A549 (cell line): ENCODE measurements at regions not wholly inside any gene's neighbourhood (a gene's known extent, or its start where the extent isn't known, plus 50 kb on each side); places are given as distances from the start of the nearest gene placed in this dataset.

Experiments
- ATAC-seq, 2 experiments: fragments of 200-7000 bp in 1 of 2; fragments of >200 bp in 1 of 2; cut with Nextera tagmentation in 1 of 2; cut with Tn5 transposase in 1 of 2; 3 replicates each; pipeline versions ENCODE4 v1.8.0 to v1.9.1; 2018 to 2020; ENCODE audit warnings: mild to moderate bottlenecking in 1 of 2, moderate library complexity in 1 of 2
- CTCF ChIA-PET: fragments of 300-600 bp; sonication (Branson Sonifier 250); formaldehyde crosslinking; extraction: SDS; loops from one replicate; lab custom pipeline; 2021; ENCODE audit warnings: antibody characterized with exemption, inconsistent platforms; lab: Yijun Ruan, JAX
- POLR2A ChIA-PET: fragments of 350-600 bp; formaldehyde crosslinking; extraction: SDS; loops from one replicate; lab custom pipeline; 2021; ENCODE audit warnings: antibody characterized with exemption, inconsistent platforms; lab: Yijun Ruan, JAX
- DNase-seq, 2 experiments: peaks; one replicate each; pipeline versions ENCODE4 v3.0.0 to v3.0.0-alpha.2; 2011 to 2016; ENCODE audit warnings: low read depth in 1 of 2, low spot score in 1 of 2
- FAIRE-seq: peaks from 2 replicates; lab custom pipeline; 2011; peaks lifted over from hg19 to GRCh38; lab: Jason Lieb, UNC
- H3K27ac ChIP-seq, 2 experiments: fragments of >200 bp; sonication (Bioruptor Twin); formaldehyde crosslinking; 3 replicates each; pipeline ENCODE4 v1.5.1; 2016 to 2017
- H3K4me1 ChIP-seq: fragments of >200 bp; sonication (Bioruptor Twin); formaldehyde crosslinking; 3 replicates; pipeline ENCODE4 v1.6.1; 2016
- H3K4me2 ChIP-seq: fragments of >200 bp; sonication (Bioruptor Twin); formaldehyde crosslinking; 3 replicates; pipeline ENCODE4 v1.6.1; 2016
- H3K4me3 ChIP-seq: fragments of >200 bp; sonication (Bioruptor Twin); formaldehyde crosslinking; 3 replicates; pipeline ENCODE4 v1.5.1; 2016
- H3K9me3 ChIP-seq: fragments of >200 bp; sonication (Bioruptor Twin); formaldehyde crosslinking; 3 replicates; pipeline ENCODE4 v1.6.1; 2016
- BHLHE40 ChIP-seq: IDR thresholded peaks from 2 replicates; pipeline ENCODE4 v1.6.1; 2012; ENCODE audit warnings: low read depth, low read length, inconsistent platforms
- CBX2 ChIP-seq: fragments of 200-600 bp; sonication (generic); IDR thresholded peaks from 2 replicates; pipeline ENCODE4 v1.6.1; 2016; ENCODE audit warnings: low read depth, mild to moderate bottlenecking, borderline replicate concordance
- CBX8 ChIP-seq: fragments of 200-600 bp; sonication (generic); IDR thresholded peaks from 2 replicates; pipeline ENCODE4 v1.6.1; 2016
- EHF ChIP-seq: fragments of 250-450 bp; sonication (Bioruptor Pico); IDR thresholded peaks from 2 replicates; pipeline ENCODE4 v1.5.0; 2020; ENCODE audit warnings: mild to moderate bottlenecking
- EP300 ChIP-seq, 2 experiments: fragments of >200 bp; sonication (Bioruptor Twin); formaldehyde crosslinking; IDR thresholded peaks; 2 replicates in 1 of 2; 3 replicates in 1 of 2; pipeline ENCODE4 v1.6.1; 2016 to 2017
- ESRRA ChIP-seq: fragments of 150-350 bp; IDR thresholded peaks from 2 replicates; pipeline ENCODE4 v1.6.1; 2014; ENCODE audit warnings: mild to moderate bottlenecking, low read length, borderline replicate concordance
- GATA3 ChIP-seq: IDR thresholded peaks from 2 replicates; pipeline ENCODE4 v1.6.1; 2012; ENCODE audit warnings: borderline replicate concordance
- HDAC2 ChIP-seq: fragments of 200-600 bp; sonication (generic); IDR thresholded peaks from 2 replicates; pipeline ENCODE4 v1.6.1; 2016
- HEYL ChIP-seq: fragments of 250-450 bp; sonication (Bioruptor Pico); IDR thresholded peaks from 2 replicates; pipeline ENCODE4 v1.8.0; 2021; ENCODE audit warnings: mild to moderate bottlenecking, moderate library complexity
- HOXA7 ChIP-seq: fragments of 250-450 bp; sonication (Bioruptor Pico); IDR thresholded peaks from 2 replicates; pipeline ENCODE4 v1.5.0; 2020; ENCODE audit warnings: mild to moderate bottlenecking, moderate library complexity
- HOXB5 ChIP-seq: fragments of 250-450 bp; sonication (Bioruptor Pico); IDR thresholded peaks from 2 replicates; pipeline ENCODE4 v1.5.0; 2020; ENCODE audit warnings: mild to moderate bottlenecking, moderate library complexity
- JUN ChIP-seq, 2 experiments: fragments of >200 bp; sonication (Bioruptor Twin); formaldehyde crosslinking; IDR thresholded peaks; 2 replicates in 1 of 2; 3 replicates in 1 of 2; pipeline ENCODE4 v1.6.1; 2016 to 2017
- KDM5A ChIP-seq: fragments of 200-600 bp; sonication (generic); IDR thresholded peaks from 2 replicates; pipeline ENCODE4 v1.6.1; 2016; ENCODE audit warnings: antibody characterized with exemption, mild to moderate bottlenecking
- MAZ ChIP-seq: fragments of 150-350 bp; IDR thresholded peaks from 2 replicates; pipeline ENCODE4 v1.6.1; 2014; ENCODE audit warnings: antibody characterized with exemption, low read depth, low read length, borderline replicate concordance
- NFE2L2 ChIP-seq: fragments of 150-350 bp; conservative IDR thresholded peaks from 2 replicates; pipeline ENCODE4 v1.6.1; 2014; ENCODE audit warnings: low read length
- POLR2AphosphoS2 ChIP-seq: conservative IDR thresholded peaks from 2 replicates; pipeline ENCODE4 v1.6.1; 2012; ENCODE audit warnings: low read length, improper control_type of control experiment, inconsistent platforms
- RARB ChIP-seq: fragments of 250-450 bp; sonication (Bioruptor Pico); IDR thresholded peaks from 2 replicates; pipeline ENCODE4 v1.8.0; 2021; ENCODE audit warnings: mild to moderate bottlenecking, moderate library complexity
- RFX5 ChIP-seq: fragments of 450-650 bp; IDR thresholded peaks from 2 replicates; pipeline ENCODE4 v1.7.1; 2014; ENCODE audit warnings: antibody characterized with exemption, mild to moderate bottlenecking, moderate library complexity
- SMC3 ChIP-seq: fragments of >200 bp; sonication (Bioruptor Twin); formaldehyde crosslinking; IDR thresholded peaks from 3 replicates; pipeline ENCODE4 v1.6.1; 2018; ENCODE audit warnings: inconsistent platforms
- TFCP2L1 ChIP-seq: fragments of 250-450 bp; sonication (Bioruptor Pico); IDR thresholded peaks from 2 replicates; pipeline ENCODE4 v1.5.0; 2021; ENCODE audit warnings: mild to moderate bottlenecking
- ZC3H11A ChIP-seq: fragments of 450-650 bp; IDR thresholded peaks from 2 replicates; pipeline ENCODE4 v1.6.1; 2014; ENCODE audit warnings: antibody characterized with exemption, mild to moderate bottlenecking
- ZNF302 ChIP-seq: fragments of 250-450 bp; sonication (Bioruptor Pico); IDR thresholded peaks from 2 replicates; pipeline ENCODE4 v1.9.0; 2021; ENCODE audit warnings: inconsistent platforms, mild to moderate bottlenecking, moderate library complexity
- WGBS: methylation state at CpG from one replicate; pipeline ENCODE4 v1.1.6; 2017; ENCODE audit errors: missing lambda C conversion rate; 5-methylcytosine and 5-hydroxymethylcytosine counted together
- TF ChIP-seq, protein P1 (sequence below): fragments of 250-450 bp; sonication (Bioruptor Pico); IDR thresholded peaks from 2 replicates; pipeline ENCODE4 v1.5.0; 2021; ENCODE audit warnings: mild to moderate bottlenecking, moderate library complexity, borderline replicate concordance
- TF ChIP-seq, protein P2 (sequence below): fragments of >200 bp; sonication (Bioruptor Twin); formaldehyde crosslinking; IDR thresholded peaks from 3 replicates; pipeline ENCODE4 v1.5.1; 2016
- TF ChIP-seq, protein P3 (sequence below): fragments of 250-450 bp; sonication (Bioruptor Pico); IDR thresholded peaks from 2 replicates; pipeline ENCODE4 v1.5.0; 2020; ENCODE audit warnings: low read depth, mild to moderate bottlenecking, moderate library complexity

DNA sequence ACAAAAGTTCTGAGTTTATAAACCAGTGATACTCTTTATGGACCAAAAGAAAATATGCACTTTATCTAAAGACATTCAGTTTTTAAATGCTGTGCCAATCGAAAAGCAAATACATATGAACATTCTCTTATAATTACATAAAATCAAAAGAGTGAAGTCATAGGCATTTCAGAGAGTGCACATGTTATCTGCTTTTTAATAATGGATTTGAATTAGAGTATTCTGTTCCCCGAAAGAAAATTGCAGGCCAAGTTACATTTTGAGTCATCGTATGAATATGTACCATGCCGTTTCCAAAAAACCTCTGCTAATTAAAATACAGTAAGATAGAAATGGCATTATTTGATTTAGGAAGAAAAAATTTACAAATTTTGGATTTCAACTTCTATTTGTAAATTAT, 565.7 kb downstream of the ZEB2 start:
- Histone ChIP-seq H3K4me1 (peaks cover 9% of the 10 kb centered on the region; the same call in 2 of the 3 replicates), H3K4me3 (no peak overlapping the region), H3K4me2 (no peak overlapping the region), H3K27ac (no peak overlapping the region), H3K9me3 (no peaks in the 10 kb centered on the region)
- CTCF ChIA-PET, result no interaction called here
- no peak for DNase-seq
- ATAC-seq, result no peak
- TF ChIP-seq SMC3 (no peak), JUN (IDR thresholded peaks at IDR 0.05) (no peak), TFCP2L1 (CRISPR knock-in tag) (no peak), ZNF302 (CRISPR knock-in tag) (no peak), POLR2AphosphoS2 (no peak), RARB (CRISPR knock-in tag) (no peak), HOXA7 (CRISPR knock-in tag) (no peak), KDM5A (no peak), MAZ (no peak)
- TF ChIP-seq, protein P1, sequence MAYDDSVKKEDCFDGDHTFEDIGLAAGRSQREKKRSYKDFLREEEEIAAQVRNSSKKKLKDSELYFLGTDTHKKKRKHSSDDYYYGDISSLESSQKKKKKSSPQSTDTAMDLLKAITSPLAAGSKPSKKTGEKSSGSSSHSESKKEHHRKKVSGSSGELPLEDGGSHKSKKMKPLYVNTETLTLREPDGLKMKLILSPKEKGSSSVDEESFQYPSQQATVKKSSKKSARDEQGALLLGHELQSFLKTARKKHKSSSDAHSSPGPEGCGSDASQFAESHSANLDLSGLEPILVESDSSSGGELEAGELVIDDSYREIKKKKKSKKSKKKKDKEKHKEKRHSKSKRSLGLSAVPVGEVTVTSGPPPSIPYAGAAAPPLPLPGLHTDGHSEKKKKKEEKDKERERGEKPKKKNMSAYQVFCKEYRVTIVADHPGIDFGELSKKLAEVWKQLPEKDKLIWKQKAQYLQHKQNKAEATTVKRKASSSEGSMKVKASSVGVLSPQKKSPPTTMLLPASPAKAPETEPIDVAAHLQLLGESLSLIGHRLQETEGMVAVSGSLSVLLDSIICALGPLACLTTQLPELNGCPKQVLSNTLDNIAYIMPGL (CRISPR knock-in tag), result no peak
- no peak for FAIRE-seq
- WGBS, result 82% methylated on average over 4 of the region's 4 CpGs
- POLR2A ChIA-PET, result no interaction called here

DNA sequence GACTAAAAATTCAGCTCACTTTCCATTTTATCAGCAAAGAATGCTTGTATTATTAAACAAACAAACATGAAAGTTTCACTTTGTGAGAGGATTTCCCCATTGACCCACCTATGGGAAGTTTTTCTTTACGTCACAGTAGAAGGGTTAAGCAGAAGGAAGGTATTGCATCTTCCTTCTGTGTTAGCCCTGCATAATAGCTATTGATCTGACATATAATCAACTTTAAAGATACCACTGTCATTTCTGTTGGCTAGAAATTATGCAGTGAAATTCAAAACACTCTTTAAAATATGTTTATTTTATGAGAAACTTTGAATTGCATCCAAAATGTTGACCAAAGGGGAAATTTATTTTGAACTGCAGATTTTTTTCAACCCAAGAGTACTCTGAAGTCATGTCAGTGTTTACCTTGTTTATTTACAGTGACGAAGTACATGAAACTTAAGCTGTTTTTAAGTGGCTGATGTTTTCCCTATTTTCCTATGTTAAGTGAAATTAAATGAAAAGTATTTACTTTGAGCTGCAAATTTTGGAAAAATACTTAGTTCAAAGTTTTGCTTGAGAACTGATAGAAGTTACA, 566.4 kb downstream of the ZEB2 start:
- Histone ChIP-seq H3K4me3 (no peak overlapping the region), H3K9me3 (no peaks in the 10 kb centered on the region), H3K4me2 (no peak overlapping the region), H3K27ac (no peak overlapping the region), H3K4me1 (peaks cover 9% of the 10 kb centered on the region; the same call in 2 of the 3 replicates)
- ATAC-seq (no peak), FAIRE-seq (no peak), DNase-seq (no peak)
- 72% methylated on average over 2 of the region's 2 CpGs for WGBS
- POLR2A ChIA-PET, result no interaction called here
- CTCF ChIA-PET, result interaction anchor here (1.2 kb wide), 1 partner anchor 16 kb away, joined by 3 read pairs; no protein-coding TSS in a partner anchor
- TF ChIP-seq HEYL, result no peak

DNA sequence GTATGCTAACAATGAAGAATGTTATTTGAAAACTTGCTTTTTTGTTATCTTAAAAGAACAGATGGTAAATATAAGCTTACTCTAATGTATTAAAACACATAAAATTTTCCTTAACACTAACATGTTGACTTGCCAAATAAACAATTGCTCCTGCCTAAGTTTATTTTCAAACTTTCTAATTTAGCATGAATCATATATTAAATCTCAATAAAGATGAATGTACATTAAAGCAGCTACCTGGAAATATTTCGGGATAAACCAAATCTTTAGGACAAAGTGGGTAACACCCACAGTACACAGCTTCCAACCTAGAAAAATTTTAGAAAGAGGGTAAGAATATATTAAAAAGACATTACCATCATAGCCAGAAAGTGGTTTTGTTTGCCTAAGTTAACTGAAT, 567.4 kb downstream of the ZEB2 start:
- Histone ChIP-seq H3K4me3 (no peak overlapping the region), H3K4me1 (peaks cover 9% of the 10 kb centered on the region; the same call in 2 of the 3 replicates), H3K27ac (no peak overlapping the region), H3K4me2 (no peak overlapping the region), H3K9me3 (no peaks in the 10 kb centered on the region)
- TF ChIP-seq, protein P1 (CRISPR knock-in tag), result no peak
- TF ChIP-seq MAZ, result no peak
- no peak for TF ChIP-seq HEYL
- no peak for TF ChIP-seq RFX5
- no peak for TF ChIP-seq NFE2L2
- TF ChIP-seq, protein P2, sequence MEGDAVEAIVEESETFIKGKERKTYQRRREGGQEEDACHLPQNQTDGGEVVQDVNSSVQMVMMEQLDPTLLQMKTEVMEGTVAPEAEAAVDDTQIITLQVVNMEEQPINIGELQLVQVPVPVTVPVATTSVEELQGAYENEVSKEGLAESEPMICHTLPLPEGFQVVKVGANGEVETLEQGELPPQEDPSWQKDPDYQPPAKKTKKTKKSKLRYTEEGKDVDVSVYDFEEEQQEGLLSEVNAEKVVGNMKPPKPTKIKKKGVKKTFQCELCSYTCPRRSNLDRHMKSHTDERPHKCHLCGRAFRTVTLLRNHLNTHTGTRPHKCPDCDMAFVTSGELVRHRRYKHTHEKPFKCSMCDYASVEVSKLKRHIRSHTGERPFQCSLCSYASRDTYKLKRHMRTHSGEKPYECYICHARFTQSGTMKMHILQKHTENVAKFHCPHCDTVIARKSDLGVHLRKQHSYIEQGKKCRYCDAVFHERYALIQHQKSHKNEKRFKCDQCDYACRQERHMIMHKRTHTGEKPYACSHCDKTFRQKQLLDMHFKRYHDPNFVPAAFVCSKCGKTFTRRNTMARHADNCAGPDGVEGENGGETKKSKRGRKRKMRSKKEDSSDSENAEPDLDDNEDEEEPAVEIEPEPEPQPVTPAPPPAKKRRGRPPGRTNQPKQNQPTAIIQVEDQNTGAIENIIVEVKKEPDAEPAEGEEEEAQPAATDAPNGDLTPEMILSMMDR, result no peak
- no peak for TF ChIP-seq HDAC2
- TF ChIP-seq, protein P3, sequence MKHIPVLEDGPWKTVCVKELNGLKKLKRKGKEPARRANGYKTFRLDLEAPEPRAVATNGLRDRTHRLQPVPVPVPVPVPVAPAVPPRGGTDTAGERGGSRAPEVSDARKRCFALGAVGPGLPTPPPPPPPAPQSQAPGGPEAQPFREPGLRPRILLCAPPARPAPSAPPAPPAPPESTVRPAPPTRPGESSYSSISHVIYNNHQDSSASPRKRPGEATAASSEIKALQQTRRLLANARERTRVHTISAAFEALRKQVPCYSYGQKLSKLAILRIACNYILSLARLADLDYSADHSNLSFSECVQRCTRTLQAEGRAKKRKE (CRISPR knock-in tag), result no peak
- TF ChIP-seq EHF, result no peak
- TF ChIP-seq BHLHE40, result no peak
- no peak for TF ChIP-seq GATA3
- no peak for TF ChIP-seq EP300 (IDR thresholded peaks at IDR 0.05)
- TF ChIP-seq CBX2, result no peak
- TF ChIP-seq KDM5A, result no peak
- TF ChIP-seq CBX8, result no peak
- TF ChIP-seq HOXB5 (CRISPR knock-in tag), result no peak
- no peak for TF ChIP-seq ZC3H11A
- no peak for TF ChIP-seq ESRRA
- WGBS, result 100% methylated on average over 1 of the region's 1 CpG
- ChIA-PET CTCF (interaction anchor here (1.2 kb wide), 1 partner anchor 17 kb away, joined by 3 read pairs; no protein-coding TSS in a partner anchor), POLR2A (no interaction called here)
- FAIRE-seq, result no peak
- DNase-seq, result no peak
- no peak for ATAC-seq
